Trophoblast cell (in vitro differentiated cells and primary cell): ENCODE measurements at regions not wholly inside any gene's neighbourhood (a gene's known extent, or its start where the extent isn't known, plus 50 kb on each side); places are given as distances from the start of the nearest gene placed in this dataset.
"Not testable (repeated sequence)": the region's sequence is repeated elsewhere in the genome, so short reads cannot be mapped to it uniquely, and the experiment has no call there.

Experiments used
- DNase-seq, 2 donors: peaks; one replicate each; pipeline ENCODE4 v3.0.0-alpha.2; 2016
- H2AFZ ChIP-seq: 2 replicates; pipeline ENCODE4 v1.6.1; 2013; ENCODE audit warnings: low read length, moderate library complexity, mild to moderate bottlenecking; ENCODE audit not compliant: insufficient read depth, poor library complexity
- H2AK5ac ChIP-seq: 2 replicates; pipeline ENCODE4 v1.6.1; 2013; ENCODE audit warnings: mild to moderate bottlenecking, low read length
- H2BK120ac ChIP-seq: 2 replicates; pipeline ENCODE4 v1.6.1; 2013; ENCODE audit warnings: low read length, mild to moderate bottlenecking, moderate library complexity; ENCODE audit not compliant: insufficient read depth, poor library complexity
- H2BK12ac ChIP-seq: 2 replicates; pipeline ENCODE4 v1.6.1; 2013; ENCODE audit warnings: mild to moderate bottlenecking, low read length, moderate library complexity
- H2BK5ac ChIP-seq: 2 replicates; pipeline ENCODE4 v1.6.1; 2013; ENCODE audit warnings: low read length, low read depth, moderate library complexity, mild to moderate bottlenecking; ENCODE audit not compliant: poor library complexity
- H3K14ac ChIP-seq: 2 replicates; pipeline ENCODE4 v1.6.1; 2013; ENCODE audit warnings: mild to moderate bottlenecking, low read length
- H3K18ac ChIP-seq: 2 replicates; pipeline ENCODE4 v1.6.1; 2013; ENCODE audit warnings: mild to moderate bottlenecking, low read length
- H3K23ac ChIP-seq: 2 replicates; pipeline ENCODE4 v1.6.1; 2013; ENCODE audit warnings: low read length
- H3K27ac ChIP-seq: 2 replicates; pipeline ENCODE4 v1.5.1; 2013; ENCODE audit warnings: low read depth, mild to moderate bottlenecking, inconsistent platforms, low read length, moderate library complexity
- H3K27me3 ChIP-seq: 2 replicates; pipeline ENCODE4 v1.6.1; 2013; ENCODE audit warnings: inconsistent platforms, mild to moderate bottlenecking, low read length, moderate library complexity; ENCODE audit not compliant: insufficient read depth
- H3K36me3 ChIP-seq, 2 experiments: 1 replicate in 1 of 2; 2 replicates in 1 of 2; pipeline ENCODE4 v1.6.1; 2013; ENCODE audit warnings: low read length in 2 of 2, mild to moderate bottlenecking in 2 of 2, moderate library complexity in 1 of 2; ENCODE audit not compliant: insufficient read depth in 2 of 2, control insufficient read depth in 1 of 2
- H3K4ac ChIP-seq: 2 replicates; pipeline ENCODE4 v1.6.1; 2013; ENCODE audit warnings: low read depth, mild to moderate bottlenecking, low read length, moderate library complexity
- H3K4me1 ChIP-seq, 2 experiments: 1 replicate in 1 of 2; 2 replicates in 1 of 2; pipeline ENCODE4 v1.6.1; 2013; ENCODE audit warnings: low read length in 2 of 2, mild to moderate bottlenecking in 2 of 2, moderate library complexity in 1 of 2; ENCODE audit not compliant: insufficient read depth in 2 of 2, control insufficient read depth in 1 of 2
- H3K4me2 ChIP-seq: 2 replicates; pipeline ENCODE4 v1.6.1; 2013; ENCODE audit warnings: inconsistent platforms, mild to moderate bottlenecking, low read length, moderate library complexity
- H3K4me3 ChIP-seq: 2 replicates; pipeline ENCODE4 v1.5.1; 2013; ENCODE audit warnings: mild to moderate bottlenecking, low read depth, low read length, inconsistent platforms
- H3K79me1 ChIP-seq: one replicate; pipeline ENCODE4 v1.6.1; 2013; ENCODE audit warnings: low read length
- H3K79me2 ChIP-seq: 2 replicates; pipeline ENCODE4 v1.6.1; 2013; ENCODE audit warnings: low read length, mild to moderate bottlenecking; ENCODE audit not compliant: control insufficient read depth, insufficient read depth, poor library complexity
- H3K9ac ChIP-seq: 2 replicates; pipeline ENCODE4 v1.6.1; 2013; ENCODE audit warnings: mild to moderate bottlenecking, low read length
- H3K9me3 ChIP-seq: 2 replicates; pipeline ENCODE4 v1.6.1; 2013; ENCODE audit warnings: low read depth, mild to moderate bottlenecking, control low read depth, inconsistent platforms, low read length; ENCODE audit not compliant: insufficient read depth
- H4K12ac ChIP-seq: 2 replicates; pipeline ENCODE4 v1.6.1; 2013; ENCODE audit warnings: low read depth, mild to moderate bottlenecking, low read length, moderate library complexity
- H4K8ac ChIP-seq: 2 replicates; pipeline ENCODE4 v1.6.1; 2013; ENCODE audit warnings: low read depth, mild to moderate bottlenecking, low read length, moderate library complexity
- H4K91ac ChIP-seq: one replicate; pipeline ENCODE4 v1.6.1; 2013; ENCODE audit warnings: low read depth, mild to moderate bottlenecking, low read length, moderate library complexity
- WGBS: extraction: QIAGEN DNeasy Blood & Tissue Kit; methylation state at CpG from one replicate; pipeline ENCODE4 v1.1.7; 2013; ENCODE audit warnings: missing lambda C conversion rate; ENCODE audit not compliant: insufficient read length, insufficient coverage; ENCODE audit errors: extremely low coverage; 5-methylcytosine and 5-hydroxymethylcytosine counted together

DNA sequence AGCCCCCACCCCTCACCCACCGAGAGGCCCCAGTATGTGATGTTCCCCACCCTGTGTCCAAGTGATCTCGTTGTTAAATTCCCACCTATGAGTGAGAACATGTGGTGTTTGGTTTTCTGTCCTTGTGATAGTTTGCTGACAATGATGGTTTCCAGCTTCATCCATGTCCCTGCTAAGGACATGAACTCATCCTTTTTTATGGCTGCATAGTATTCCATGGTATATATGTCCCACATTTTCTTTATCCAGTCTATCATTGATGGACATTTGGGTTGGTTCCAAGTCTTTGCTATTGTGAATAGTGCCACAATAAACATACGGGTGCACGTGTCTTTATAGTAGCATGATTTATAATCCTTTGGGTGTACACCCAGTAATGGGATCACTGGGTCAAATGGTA is 79.2 kb downstream of the PXDC1 start:
- H2AK5ac ChIP-seq, H3K14ac ChIP-seq: not testable (repeated sequence)

DNA sequence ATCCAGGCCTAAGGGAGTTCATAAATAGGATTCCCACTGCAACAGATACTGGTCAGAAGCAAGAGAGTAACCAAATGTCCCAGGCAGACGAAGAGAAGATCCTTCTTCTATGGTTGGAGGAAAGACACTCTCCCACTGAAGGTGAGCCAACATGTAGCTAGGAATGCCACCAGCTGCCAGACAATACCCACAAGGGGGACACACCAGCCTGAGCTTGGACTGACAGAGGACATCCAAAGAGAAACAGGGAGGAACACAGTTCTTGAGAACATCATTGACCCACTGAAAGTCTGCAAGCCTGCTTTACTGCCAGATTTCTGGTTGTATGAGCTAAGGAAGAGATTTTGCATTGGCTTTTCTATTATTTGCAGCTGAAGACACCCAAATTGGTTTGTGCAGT is 80.1 kb downstream of the PXDC1 start:
- no CpG with 5 or more reads among the region's 1 CpG for WGBS
- H2AK5ac ChIP-seq = no peak overlapping the region
- H3K4me1 ChIP-seq = peaks cover under 1 to 3% of the 10 kb centered on the region in 2 experiments
- H4K12ac ChIP-seq = no peak overlapping the region
- H3K4ac ChIP-seq = no peak overlapping the region
- no peak overlapping the region for H3K14ac ChIP-seq
- H3K4me2 ChIP-seq = no peak overlapping the region
- H3K9ac ChIP-seq = no peak overlapping the region
- no peak overlapping the region for H3K27ac ChIP-seq
- no peak overlapping the region for H4K8ac ChIP-seq
- no peaks in the 10 kb centered on the region for H3K79me2 ChIP-seq
- H3K36me3 ChIP-seq = no peaks in the 10 kb centered on the region
- H3K18ac ChIP-seq = no peak overlapping the region
- H3K23ac ChIP-seq = no peak overlapping the region
- H2BK5ac ChIP-seq = no peak overlapping the region
- H3K79me1 ChIP-seq = peaks cover under 1% of the 10 kb centered on the region
- no peak overlapping the region for H2BK12ac ChIP-seq
- no peaks in the 10 kb centered on the region for H3K9me3 ChIP-seq
- DNase-seq = no peak
- no peak overlapping the region for H2BK120ac ChIP-seq
- no peak overlapping the region for H3K4me3 ChIP-seq
- no peak overlapping the region for H2AFZ ChIP-seq
- H4K91ac ChIP-seq = no peak overlapping the region
- H3K27me3 ChIP-seq = no peaks in the 10 kb centered on the region

More for the DNA sequence above, 79.2 kb downstream of the PXDC1 start:
- not testable (repeated sequence) for H3K79me2 ChIP-seq, H3K4ac ChIP-seq, H3K4me3 ChIP-seq, H3K4me2 ChIP-seq, DNase-seq, H4K12ac ChIP-seq, H3K27me3 ChIP-seq, H3K18ac ChIP-seq, H3K23ac ChIP-seq, H2BK5ac ChIP-seq, H3K9me3 ChIP-seq, H2BK120ac ChIP-seq, H4K8ac ChIP-seq, H3K4me1 ChIP-seq, H3K79me1 ChIP-seq, H4K91ac ChIP-seq, H2AFZ ChIP-seq, H3K27ac ChIP-seq, H3K36me3 ChIP-seq, H2BK12ac ChIP-seq, H3K9ac ChIP-seq
- no CpG with 5 or more reads among the region's 4 CpGs for WGBS

DNA sequence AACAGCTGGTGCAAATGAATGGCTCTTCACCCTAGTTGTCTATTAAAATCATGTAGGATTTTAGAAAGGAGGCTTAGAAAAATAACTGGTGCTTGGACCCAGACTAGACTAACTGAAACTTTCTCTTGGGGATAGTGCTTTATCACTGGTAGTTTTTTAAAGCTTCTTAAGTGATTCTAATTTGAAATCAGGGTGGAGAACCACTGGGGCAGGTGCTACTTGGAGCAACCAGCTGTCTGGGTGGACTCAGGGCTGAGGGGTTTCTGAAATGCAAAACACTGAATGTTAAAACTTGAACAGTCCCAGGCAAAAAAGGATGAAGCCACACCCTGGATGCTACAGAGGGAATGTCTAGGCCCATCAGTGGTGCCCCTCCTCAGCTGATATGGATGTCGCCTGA is 81.2 kb downstream of the PXDC1 start:
- no peaks in the 10 kb centered on the region for H3K27me3 ChIP-seq
- H3K18ac ChIP-seq = peak overlapping the region; percentile 59
- H2BK5ac ChIP-seq = no peak overlapping the region
- H3K4ac ChIP-seq = no peak overlapping the region
- H3K4me1 ChIP-seq = peaks cover 8 to 13% of the 10 kb centered on the region in 2 experiments
- peak overlapping the region; percentile 89 for H2BK12ac ChIP-seq
- H3K4me3 ChIP-seq = no peak overlapping the region
- H3K36me3 ChIP-seq = no peaks in the 10 kb centered on the region
- no peak overlapping the region for H4K91ac ChIP-seq
- no peak for DNase-seq
- no peak overlapping the region for H3K27ac ChIP-seq
- no peak overlapping the region for H4K12ac ChIP-seq
- no peak overlapping the region for H3K23ac ChIP-seq
- no peaks in the 10 kb centered on the region for H3K9me3 ChIP-seq
- H2BK120ac ChIP-seq = peak overlapping the region; percentile 66
- WGBS = no CpG with 5 or more reads among the region's 1 CpG
- no peak overlapping the region for H3K14ac ChIP-seq
- H2AFZ ChIP-seq = no peak overlapping the region
- H2AK5ac ChIP-seq = peak overlapping the region; percentile 74
- H4K8ac ChIP-seq = no peak overlapping the region
- H3K4me2 ChIP-seq = no peak overlapping the region
- no peaks in the 10 kb centered on the region for H3K79me2 ChIP-seq
- peaks cover 6% of the 10 kb centered on the region for H3K79me1 ChIP-seq
- no peak overlapping the region for H3K9ac ChIP-seq

DNA sequence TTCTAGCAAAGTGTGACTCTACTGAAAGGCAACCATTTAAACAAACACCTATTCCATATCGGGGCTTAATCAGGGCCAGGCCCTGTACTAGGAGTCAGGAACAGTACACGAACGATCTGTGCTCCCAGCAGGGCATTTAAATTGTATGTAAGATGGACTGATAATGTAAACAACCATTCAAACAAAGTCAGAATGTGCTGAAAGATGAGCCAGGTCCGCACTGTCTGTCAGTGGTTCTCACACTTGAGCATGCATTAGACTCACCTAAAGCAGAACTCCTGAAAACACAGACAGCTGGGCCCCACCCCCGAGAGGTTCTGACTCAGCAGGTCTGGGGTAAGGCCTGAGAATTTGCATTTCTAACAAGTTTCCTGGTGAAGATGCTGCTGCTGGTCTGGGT is 81.6 kb downstream of the PXDC1 start:
- Histone ChIP-seq H4K91ac (peak overlapping the region; percentile 41), H3K9me3 (no peaks in the 10 kb centered on the region), H3K79me2 (peaks cover 1% of the 10 kb centered on the region), H3K9ac (no peak overlapping the region), H3K36me3 (no peaks in the 10 kb centered on the region), H3K4ac (no peak overlapping the region), H4K12ac (no peak overlapping the region), H3K4me1 (peaks cover 12 to 17% of the 10 kb centered on the region in 2 experiments), H3K27me3 (no peaks in the 10 kb centered on the region), H2BK120ac (no peak overlapping the region), H2AK5ac (no peak overlapping the region), H4K8ac (no peak overlapping the region), H2AFZ (no peak overlapping the region), H3K14ac (no peak overlapping the region), H3K18ac (no peak overlapping the region), H3K4me2 (peak overlapping the region; percentile 21), H2BK5ac (peak overlapping the region; percentile 34), H3K4me3 (no peak overlapping the region), H3K23ac (no peak overlapping the region), H2BK12ac (no peak overlapping the region), H3K79me1 (peaks cover 9% of the 10 kb centered on the region), H3K27ac (peak overlapping the region; percentile 50)
- no CpG with 5 or more reads among the region's 5 CpGs for WGBS
- DNase-seq = no peak
